Gastrocnemius medialis (tissue), 4 donors: ENCODE measurements at regions not wholly inside any gene's neighbourhood (a gene's known extent, or its start where the extent isn't known, plus 50 kb on each side); places are given as distances from the start of the nearest gene placed in this dataset.

Experiments
- POLR2A ChIP-seq, 2 donors: fragments of 450-650 bp; IDR thresholded peaks; one replicate each; pipeline ENCODE4 v1.6.1; 2017; ENCODE audit warnings: antibody characterized with exemption in 2 of 2, mild to moderate bottlenecking in 2 of 2, moderate library complexity in 2 of 2
- TF ChIP-seq, protein P1 (sequence below), 5 experiments: fragments of 450-650 bp in 3 of 5; fragments of 200-600 bp in 2 of 5; sonication (generic) in 2 of 5; IDR thresholded peaks in 4 of 5; conservative IDR thresholded peaks in 1 of 5; 1 replicate in 4 of 5; 2 replicates in 1 of 5; pipeline ENCODE4 v1.5.1; 2016 to 2019; ENCODE audit warnings: antibody characterized with exemption in 5 of 5, mild to moderate bottlenecking in 3 of 5, moderate library complexity in 3 of 5

GRCh38 chr2:64249426-64249825 lies 105.2 kb upstream of the PELI1 start:
- TF ChIP-seq, protein P1, sequence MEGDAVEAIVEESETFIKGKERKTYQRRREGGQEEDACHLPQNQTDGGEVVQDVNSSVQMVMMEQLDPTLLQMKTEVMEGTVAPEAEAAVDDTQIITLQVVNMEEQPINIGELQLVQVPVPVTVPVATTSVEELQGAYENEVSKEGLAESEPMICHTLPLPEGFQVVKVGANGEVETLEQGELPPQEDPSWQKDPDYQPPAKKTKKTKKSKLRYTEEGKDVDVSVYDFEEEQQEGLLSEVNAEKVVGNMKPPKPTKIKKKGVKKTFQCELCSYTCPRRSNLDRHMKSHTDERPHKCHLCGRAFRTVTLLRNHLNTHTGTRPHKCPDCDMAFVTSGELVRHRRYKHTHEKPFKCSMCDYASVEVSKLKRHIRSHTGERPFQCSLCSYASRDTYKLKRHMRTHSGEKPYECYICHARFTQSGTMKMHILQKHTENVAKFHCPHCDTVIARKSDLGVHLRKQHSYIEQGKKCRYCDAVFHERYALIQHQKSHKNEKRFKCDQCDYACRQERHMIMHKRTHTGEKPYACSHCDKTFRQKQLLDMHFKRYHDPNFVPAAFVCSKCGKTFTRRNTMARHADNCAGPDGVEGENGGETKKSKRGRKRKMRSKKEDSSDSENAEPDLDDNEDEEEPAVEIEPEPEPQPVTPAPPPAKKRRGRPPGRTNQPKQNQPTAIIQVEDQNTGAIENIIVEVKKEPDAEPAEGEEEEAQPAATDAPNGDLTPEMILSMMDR (IDR thresholded peaks at IDR 0.05 in 4 of 5, conservative IDR thresholded peaks at IDR 0.05 in 1 of 5): no peak
- no peak for TF ChIP-seq POLR2A (IDR thresholded peaks at IDR 0.05)
